ENCODE measurements at regions not wholly inside any gene's neighbourhood (a gene's known extent, or its start where the extent isn't known, plus 50 kb on each side); places are given as distances from the start of the nearest gene placed in this dataset.

GRCh38 chr12:118513611-118514010, 137.3 kb downstream of the SUDS3 start:
- H3K9me3 ChIP-seq (ENCODE audit: insufficient read depth, low read depth, low read length) = no peaks in the 10 kb centered on the region
- no peak overlapping the region for H3K4me3 ChIP-seq (ENCODE audit: low read length)
- no peak overlapping the region for H3K27ac ChIP-seq (ENCODE audit: low read length)
- H3K36me3 ChIP-seq (ENCODE audit: insufficient read depth, low read depth, low read length) = no peaks in the 10 kb centered on the region
- H3K9ac ChIP-seq (ENCODE audit: low read depth, low read length) = no peak overlapping the region
- no peaks in the 10 kb centered on the region for H3K27me3 ChIP-seq (ENCODE audit: insufficient read depth, low read length)
- H3K4me1 ChIP-seq (ENCODE audit: insufficient read depth, low read length) = no peaks in the 10 kb centered on the region

DNA sequence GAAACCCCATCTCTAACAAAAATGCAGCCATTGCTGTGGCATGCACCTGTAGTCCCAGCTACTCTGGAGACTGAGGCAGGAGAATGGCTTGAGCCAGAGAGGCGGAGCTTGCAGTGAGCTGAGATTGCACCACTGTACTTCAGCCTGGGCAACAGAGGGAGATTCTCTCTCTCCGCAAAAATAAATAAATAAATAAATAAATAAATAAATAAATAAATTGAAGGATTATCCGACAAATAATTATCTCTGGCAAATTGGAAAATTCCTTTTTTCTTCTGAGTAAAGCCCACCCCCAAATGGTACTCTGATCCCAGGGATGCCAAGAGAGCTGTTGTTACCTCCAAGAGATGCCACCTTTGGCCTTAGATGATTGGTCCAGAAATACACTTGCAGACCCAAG, 137.9 kb downstream of the SUDS3 start:
- no peaks in the 10 kb centered on the region for H3K27me3 ChIP-seq (ENCODE audit: insufficient read depth, low read length)
- no peaks in the 10 kb centered on the region for H3K36me3 ChIP-seq (ENCODE audit: insufficient read depth, low read depth, low read length)
- H3K27ac ChIP-seq (ENCODE audit: low read length) = no peak overlapping the region
- no peaks in the 10 kb centered on the region for H3K4me1 ChIP-seq (ENCODE audit: insufficient read depth, low read length)
- no peak overlapping the region for H3K4me3 ChIP-seq (ENCODE audit: low read length)
- H3K9ac ChIP-seq (ENCODE audit: low read depth, low read length) = no peak overlapping the region
- no peaks in the 10 kb centered on the region for H3K9me3 ChIP-seq (ENCODE audit: insufficient read depth, low read depth, low read length)

DNA sequence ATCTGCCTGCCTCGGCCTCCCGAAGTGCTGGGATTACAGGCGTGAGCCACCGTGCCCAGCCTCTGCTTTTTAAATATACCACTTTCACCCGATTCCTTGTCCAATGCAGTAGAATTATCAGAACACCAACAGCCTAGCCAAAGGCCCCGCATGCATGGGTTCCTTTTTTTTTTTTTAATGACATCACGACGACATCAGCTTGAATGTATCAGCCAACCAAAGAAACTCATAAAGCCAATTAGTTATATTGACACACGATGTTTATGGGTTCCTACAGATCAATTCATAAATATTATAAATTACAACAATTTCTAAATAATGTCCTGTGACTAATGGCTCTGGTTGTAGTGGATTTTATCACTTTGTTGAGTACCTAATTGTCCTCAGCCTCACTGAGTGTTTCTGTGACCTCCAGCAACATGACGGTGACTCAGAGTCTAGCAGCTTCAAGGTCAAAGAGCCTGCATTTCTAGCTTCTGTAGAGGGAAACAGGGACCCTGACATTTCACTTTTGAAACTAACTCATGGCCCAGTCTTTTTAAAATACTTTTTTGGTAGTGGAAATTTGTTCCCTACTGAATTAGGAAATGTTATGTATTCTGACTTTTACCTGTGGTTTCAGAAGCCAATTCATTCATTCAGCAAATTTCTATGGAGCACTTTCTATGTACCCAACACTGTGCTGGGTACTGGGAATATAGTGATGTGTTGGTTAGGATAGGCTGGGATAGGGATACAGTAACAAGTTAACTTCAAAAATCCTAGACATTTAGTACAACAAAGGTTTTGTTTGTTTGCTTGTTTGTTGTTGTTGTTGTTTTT, 144.1 kb downstream of the SUDS3 start:
- no peak overlapping the region for H3K4me3 ChIP-seq (ENCODE audit: low read length)
- no peaks in the 10 kb centered on the region for H3K9me3 ChIP-seq (ENCODE audit: insufficient read depth, low read depth, low read length)
- no peak overlapping the region for H3K27ac ChIP-seq (ENCODE audit: low read length)
- no peaks in the 10 kb centered on the region for H3K36me3 ChIP-seq (ENCODE audit: insufficient read depth, low read depth, low read length)
- H3K4me1 ChIP-seq (ENCODE audit: insufficient read depth, low read length) = no peaks in the 10 kb centered on the region
- H3K9ac ChIP-seq (ENCODE audit: low read depth, low read length) = no peak overlapping the region
- H3K27me3 ChIP-seq (ENCODE audit: insufficient read depth, low read length) = no peaks in the 10 kb centered on the region

GRCh38 chr12:118521036-118521370, 144.6 kb downstream of the SUDS3 start:
- no peaks in the 10 kb centered on the region for H3K27me3 ChIP-seq (ENCODE audit: insufficient read depth, low read length)
- no peaks in the 10 kb centered on the region for H3K4me1 ChIP-seq (ENCODE audit: insufficient read depth, low read length)
- H3K27ac ChIP-seq (ENCODE audit: low read length) = no peak overlapping the region
- H3K9me3 ChIP-seq (ENCODE audit: insufficient read depth, low read depth, low read length) = no peaks in the 10 kb centered on the region
- H3K4me3 ChIP-seq (ENCODE audit: low read length) = no peak overlapping the region
- no peaks in the 10 kb centered on the region for H3K36me3 ChIP-seq (ENCODE audit: insufficient read depth, low read depth, low read length)
- no peak overlapping the region for H3K9ac ChIP-seq (ENCODE audit: low read depth, low read length)

GRCh38 chr12:118524446-118524845, 148.1 kb downstream of the SUDS3 start:
- H3K27me3 ChIP-seq (ENCODE audit: insufficient read depth, low read length) = no peaks in the 10 kb centered on the region
- H3K36me3 ChIP-seq (ENCODE audit: insufficient read depth, low read depth, low read length) = no peaks in the 10 kb centered on the region
- no peak overlapping the region for H3K4me3 ChIP-seq (ENCODE audit: low read length)
- no peaks in the 10 kb centered on the region for H3K9me3 ChIP-seq (ENCODE audit: insufficient read depth, low read depth, low read length)
- H3K9ac ChIP-seq (ENCODE audit: low read depth, low read length) = no peak overlapping the region
- no peak overlapping the region for H3K27ac ChIP-seq (ENCODE audit: low read length)
- no peaks in the 10 kb centered on the region for H3K4me1 ChIP-seq (ENCODE audit: insufficient read depth, low read length)

GRCh38 chr12:118525216-118525615, 148.9 kb downstream of the SUDS3 start:
- Histone ChIP-seq H3K4me3 (ENCODE audit: low read length) (no peak overlapping the region), H3K4me1 (ENCODE audit: insufficient read depth, low read length) (no peaks in the 10 kb centered on the region), H3K27me3 (ENCODE audit: insufficient read depth, low read length) (no peaks in the 10 kb centered on the region), H3K9ac (ENCODE audit: low read depth, low read length) (no peak overlapping the region), H3K36me3 (ENCODE audit: insufficient read depth, low read depth, low read length) (no peaks in the 10 kb centered on the region), H3K9me3 (ENCODE audit: insufficient read depth, low read depth, low read length) (no peaks in the 10 kb centered on the region), H3K27ac (ENCODE audit: low read length) (no peak overlapping the region)

GRCh38 chr12:118526255-118527095, 150.1 kb downstream of the SUDS3 start:
- Histone ChIP-seq H3K27ac (ENCODE audit: low read length) (no peak overlapping the region), H3K27me3 (ENCODE audit: insufficient read depth, low read length) (no peaks in the 10 kb centered on the region), H3K36me3 (ENCODE audit: insufficient read depth, low read depth, low read length) (no peaks in the 10 kb centered on the region), H3K4me1 (ENCODE audit: insufficient read depth, low read length) (no peaks in the 10 kb centered on the region), H3K9me3 (ENCODE audit: insufficient read depth, low read depth, low read length) (no peaks in the 10 kb centered on the region), H3K9ac (ENCODE audit: low read depth, low read length) (no peak overlapping the region), H3K4me3 (ENCODE audit: low read length) (no peak overlapping the region)

GRCh38 chr12:118527310-118527709, 151.0 kb downstream of the SUDS3 start:
- Histone ChIP-seq H3K9ac (ENCODE audit: low read depth, low read length) (no peak overlapping the region), H3K4me3 (ENCODE audit: low read length) (no peak overlapping the region), H3K9me3 (ENCODE audit: insufficient read depth, low read depth, low read length) (no peaks in the 10 kb centered on the region), H3K4me1 (ENCODE audit: insufficient read depth, low read length) (no peaks in the 10 kb centered on the region), H3K27ac (ENCODE audit: low read length) (no peak overlapping the region), H3K27me3 (ENCODE audit: insufficient read depth, low read length) (no peaks in the 10 kb centered on the region), H3K36me3 (ENCODE audit: insufficient read depth, low read depth, low read length) (no peaks in the 10 kb centered on the region)

DNA sequence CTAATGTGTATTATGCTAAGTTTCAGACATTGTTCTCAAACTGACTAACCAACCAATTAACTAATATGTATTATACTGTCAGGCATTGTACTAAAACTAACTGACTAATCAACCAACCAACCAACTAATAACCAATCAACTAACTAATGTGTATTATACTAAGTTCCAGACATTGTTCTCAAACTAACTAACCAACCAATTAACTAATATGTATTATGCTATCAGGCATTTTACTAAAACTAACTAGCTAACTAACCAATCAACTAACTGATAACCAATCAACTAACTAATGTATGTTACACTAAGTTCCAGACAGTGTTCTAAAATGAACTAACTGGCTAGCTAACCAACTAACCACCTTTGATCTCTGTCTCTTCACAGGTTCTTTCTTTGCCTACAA, 152.3 kb downstream of the SUDS3 start:
- Histone ChIP-seq H3K9me3 (ENCODE audit: insufficient read depth, low read depth, low read length) (no peaks in the 10 kb centered on the region), H3K4me3 (ENCODE audit: low read length) (no peak overlapping the region), H3K27me3 (ENCODE audit: insufficient read depth, low read length) (no peaks in the 10 kb centered on the region), H3K27ac (ENCODE audit: low read length) (no peak overlapping the region), H3K36me3 (ENCODE audit: insufficient read depth, low read depth, low read length) (no peaks in the 10 kb centered on the region), H3K4me1 (ENCODE audit: insufficient read depth, low read length) (no peaks in the 10 kb centered on the region), H3K9ac (ENCODE audit: low read depth, low read length) (no peak overlapping the region)

- Histone ChIP-seq H3K27ac (ENCODE audit: low read length) (no peak overlapping the region), H3K4me1 (ENCODE audit: insufficient read depth, low read length) (peaks cover 18% of the 10 kb centered on the region), H3K9ac (ENCODE audit: low read depth, low read length) (no peak overlapping the region), H3K36me3 (ENCODE audit: insufficient read depth, low read depth, low read length) (no peaks in the 10 kb centered on the region), H3K4me3 (ENCODE audit: low read length) (no peak overlapping the region), H3K27me3 (ENCODE audit: insufficient read depth, low read length) (no peaks in the 10 kb centered on the region), H3K9me3 (ENCODE audit: insufficient read depth, low read depth, low read length) (no peaks in the 10 kb centered on the region)
These were observed 157.6 kb downstream of the SUDS3 start for GRCh38 chr12:118534003-118534402.

DNA sequence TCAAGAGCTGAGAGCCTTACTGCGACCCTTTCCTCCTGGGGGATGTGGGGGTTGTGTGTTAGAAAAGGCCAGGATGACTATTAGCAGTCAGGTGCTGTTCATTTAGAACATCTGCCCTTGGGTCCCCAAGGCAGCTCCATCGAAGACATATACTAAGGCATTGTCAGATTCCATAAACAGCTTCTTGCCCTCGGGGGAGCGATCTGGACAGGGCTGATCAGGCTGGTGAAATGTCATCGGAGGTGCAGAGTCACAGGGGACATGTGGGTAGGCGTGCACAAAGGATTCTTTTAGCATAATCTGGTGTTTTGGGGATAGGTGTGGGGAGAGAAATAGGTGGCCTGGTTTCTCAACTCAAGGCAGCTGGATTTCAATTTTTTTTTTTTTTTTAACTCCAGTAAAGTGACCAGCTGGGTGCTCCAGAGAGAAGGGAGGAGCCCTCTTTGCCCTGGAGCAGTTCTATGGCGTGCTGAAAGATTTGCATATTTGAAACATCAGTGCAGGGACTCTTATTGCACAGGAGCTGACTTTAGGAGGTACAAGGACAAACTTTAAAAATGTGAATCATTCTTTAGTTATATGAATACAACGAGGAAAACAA, 160.1 kb downstream of the SUDS3 start:
- peak overlapping the region; percentile 19 for H3K27ac ChIP-seq (ENCODE audit: low read length)
- H3K36me3 ChIP-seq (ENCODE audit: insufficient read depth, low read depth, low read length) = no peaks in the 10 kb centered on the region
- H3K4me1 ChIP-seq (ENCODE audit: insufficient read depth, low read length) = peaks cover 21% of the 10 kb centered on the region
- no peaks in the 10 kb centered on the region for H3K27me3 ChIP-seq (ENCODE audit: insufficient read depth, low read length)
- no peaks in the 10 kb centered on the region for H3K9me3 ChIP-seq (ENCODE audit: insufficient read depth, low read depth, low read length)
- no peak overlapping the region for H3K4me3 ChIP-seq (ENCODE audit: low read length)
- peak overlapping the region; percentile 54; the same call in 1 of the 2 replicates for H3K9ac ChIP-seq (ENCODE audit: low read depth, low read length)
